ENCODE measurements at regions not wholly inside any gene's neighbourhood (a gene's known extent, or its start where the extent isn't known, plus 50 kb on each side); places are given as distances from the start of the nearest gene placed in this dataset.

DNA sequence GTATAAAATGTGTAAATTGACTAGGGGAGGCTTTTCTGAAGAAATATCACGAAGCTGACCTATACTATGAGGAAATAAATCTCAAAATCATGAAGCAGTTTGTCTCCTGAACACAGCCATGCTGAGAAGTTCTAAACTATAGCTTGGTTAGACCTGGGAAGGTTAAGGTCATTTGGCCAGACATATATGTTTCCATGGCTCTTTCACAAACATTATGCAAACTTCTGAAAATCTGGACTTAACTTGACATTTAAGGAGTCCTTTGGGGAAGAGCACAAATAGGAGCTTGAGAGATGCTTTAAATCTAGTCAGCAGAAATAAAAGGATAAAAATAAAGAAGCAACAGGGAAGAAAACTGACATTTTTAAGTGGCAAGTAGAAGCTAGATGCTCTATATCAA, 115.9 kb upstream of the MEOX2 start:
- DNase-seq (ENCODE audit: low read depth) = no peak
- TF ChIP-seq, protein P1, sequence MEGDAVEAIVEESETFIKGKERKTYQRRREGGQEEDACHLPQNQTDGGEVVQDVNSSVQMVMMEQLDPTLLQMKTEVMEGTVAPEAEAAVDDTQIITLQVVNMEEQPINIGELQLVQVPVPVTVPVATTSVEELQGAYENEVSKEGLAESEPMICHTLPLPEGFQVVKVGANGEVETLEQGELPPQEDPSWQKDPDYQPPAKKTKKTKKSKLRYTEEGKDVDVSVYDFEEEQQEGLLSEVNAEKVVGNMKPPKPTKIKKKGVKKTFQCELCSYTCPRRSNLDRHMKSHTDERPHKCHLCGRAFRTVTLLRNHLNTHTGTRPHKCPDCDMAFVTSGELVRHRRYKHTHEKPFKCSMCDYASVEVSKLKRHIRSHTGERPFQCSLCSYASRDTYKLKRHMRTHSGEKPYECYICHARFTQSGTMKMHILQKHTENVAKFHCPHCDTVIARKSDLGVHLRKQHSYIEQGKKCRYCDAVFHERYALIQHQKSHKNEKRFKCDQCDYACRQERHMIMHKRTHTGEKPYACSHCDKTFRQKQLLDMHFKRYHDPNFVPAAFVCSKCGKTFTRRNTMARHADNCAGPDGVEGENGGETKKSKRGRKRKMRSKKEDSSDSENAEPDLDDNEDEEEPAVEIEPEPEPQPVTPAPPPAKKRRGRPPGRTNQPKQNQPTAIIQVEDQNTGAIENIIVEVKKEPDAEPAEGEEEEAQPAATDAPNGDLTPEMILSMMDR (IDR thresholded peaks at IDR 0.05; ENCODE audit: insufficient read depth, low read depth, low read length) = no peak
- H3K4me3 ChIP-seq (ENCODE audit: low read depth, low read length) = no peak overlapping the region

DNA sequence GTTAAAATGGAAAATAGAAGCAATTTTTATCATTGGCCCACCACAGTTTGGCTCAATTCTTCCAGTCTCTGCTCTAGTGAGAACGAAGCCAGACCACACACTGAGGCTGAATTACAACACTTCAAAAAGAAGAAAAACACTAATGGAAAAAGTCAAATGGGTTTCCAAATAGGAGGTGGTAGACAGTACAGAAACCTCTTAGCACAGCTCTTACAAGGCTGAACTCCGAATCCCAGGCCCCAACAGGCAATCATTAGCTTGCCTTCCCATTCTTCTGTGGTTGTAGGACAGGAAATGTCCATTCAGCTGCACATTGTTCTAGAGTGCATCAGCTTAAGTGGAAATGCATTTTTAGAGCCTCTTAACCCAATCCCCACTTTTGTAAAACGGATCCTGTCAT, 115.1 kb upstream of the MEOX2 start:
- DNase-seq (ENCODE audit: low read depth) = peak; percentile 9
- H3K4me3 ChIP-seq (ENCODE audit: low read depth, low read length) = no peak overlapping the region
- TF ChIP-seq, protein P1 (IDR thresholded peaks at IDR 0.05; ENCODE audit: insufficient read depth, low read depth, low read length) = no peak

DNA sequence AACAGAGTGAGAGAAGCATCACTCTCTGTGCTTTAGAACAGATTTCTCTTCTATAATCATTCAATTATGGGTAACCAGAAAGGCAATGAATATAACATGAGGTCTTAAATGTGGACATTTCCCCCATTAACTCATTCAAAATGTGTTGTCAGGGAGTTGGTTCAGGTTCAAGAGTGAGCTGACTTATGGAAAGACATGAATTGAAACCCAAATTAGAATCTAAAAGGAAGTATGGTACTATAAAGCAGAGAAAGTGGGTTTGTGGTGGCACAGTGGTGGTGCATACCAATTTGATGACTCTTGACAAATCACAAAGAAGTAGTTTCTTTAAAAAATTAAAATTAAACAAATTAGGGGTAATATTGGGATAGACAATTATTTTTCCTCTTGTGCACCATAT, 114.6 kb upstream of the MEOX2 start:
- TF ChIP-seq, protein P1 (IDR thresholded peaks at IDR 0.05; ENCODE audit: insufficient read depth, low read depth, low read length) = no peak
- DNase-seq (ENCODE audit: low read depth) = no peak
- H3K4me3 ChIP-seq (ENCODE audit: low read depth, low read length) = no peak overlapping the region

DNA sequence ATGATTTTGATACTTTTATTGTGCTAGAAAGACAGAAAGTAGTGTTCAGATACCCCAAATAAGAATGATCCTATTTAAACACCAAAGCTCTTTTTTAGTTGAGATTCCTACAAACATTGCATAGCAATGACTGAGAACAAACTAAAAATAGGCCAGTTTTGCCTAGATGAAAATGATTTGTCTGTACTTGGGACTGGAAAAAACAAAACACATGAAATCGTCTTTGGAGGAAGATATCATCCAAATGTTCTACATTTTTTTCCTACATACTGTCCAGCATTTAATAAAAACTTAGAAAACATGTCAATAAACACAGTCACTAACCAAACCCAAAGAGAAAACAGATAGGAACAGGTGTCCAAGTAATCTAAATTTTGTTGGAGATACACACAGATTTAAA, 111.6 kb upstream of the MEOX2 start:
- TF ChIP-seq, protein P1 (IDR thresholded peaks at IDR 0.05; ENCODE audit: insufficient read depth, low read depth, low read length) = no peak
- H3K4me3 ChIP-seq (ENCODE audit: low read depth, low read length) = no peak overlapping the region

DNA sequence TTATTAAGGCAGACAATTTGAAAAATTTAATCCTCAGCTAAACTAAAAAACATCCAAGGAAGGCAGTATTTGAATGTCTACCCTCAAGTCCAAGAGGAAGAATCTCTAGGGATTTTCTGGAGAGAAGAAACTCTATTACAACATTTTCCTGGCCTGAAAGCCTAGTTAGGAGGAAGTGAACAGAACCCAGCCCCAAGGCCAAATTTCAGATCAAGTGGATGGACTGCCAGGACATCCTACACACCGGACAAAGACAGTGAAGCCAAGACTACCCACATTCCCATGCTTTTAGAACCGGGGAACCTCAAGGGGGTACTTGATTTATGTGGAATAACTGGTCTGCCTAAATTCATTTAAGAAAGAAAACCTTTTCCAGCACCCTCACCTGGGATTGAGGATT, 108.9 kb upstream of the MEOX2 start:
- TF ChIP-seq, protein P1 (IDR thresholded peaks at IDR 0.05; ENCODE audit: insufficient read depth, low read depth, low read length) = no peak
- no peak for DNase-seq (ENCODE audit: low read depth)
- no peak overlapping the region for H3K4me3 ChIP-seq (ENCODE audit: low read depth, low read length)

More for the DNA sequence above, 111.6 kb upstream of the MEOX2 start:
- no peak for DNase-seq (ENCODE audit: low read depth)

DNA sequence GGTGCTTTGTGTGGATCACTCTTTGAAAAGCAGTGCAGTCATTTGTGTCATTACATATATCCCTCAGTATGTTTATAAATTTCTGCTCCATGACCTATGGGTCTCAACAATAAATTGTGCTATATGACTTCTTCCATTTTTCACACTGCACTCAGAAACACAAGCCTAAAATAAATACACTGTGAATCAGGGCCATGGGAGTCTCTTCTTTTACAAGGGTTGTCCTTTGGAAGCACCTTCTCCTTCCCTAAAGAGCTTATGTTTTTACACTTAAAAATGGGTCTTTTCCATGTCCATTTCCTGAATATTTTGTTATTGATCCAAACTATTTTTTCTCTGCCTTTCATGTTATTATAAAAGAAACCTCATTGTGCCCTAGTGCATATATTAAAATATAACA, 108.3 kb upstream of the MEOX2 start:
- TF ChIP-seq, protein P1 (IDR thresholded peaks at IDR 0.05; ENCODE audit: insufficient read depth, low read depth, low read length) = no peak
- no peak for DNase-seq (ENCODE audit: low read depth)
- H3K4me3 ChIP-seq (ENCODE audit: low read depth, low read length) = no peak overlapping the region

DNA sequence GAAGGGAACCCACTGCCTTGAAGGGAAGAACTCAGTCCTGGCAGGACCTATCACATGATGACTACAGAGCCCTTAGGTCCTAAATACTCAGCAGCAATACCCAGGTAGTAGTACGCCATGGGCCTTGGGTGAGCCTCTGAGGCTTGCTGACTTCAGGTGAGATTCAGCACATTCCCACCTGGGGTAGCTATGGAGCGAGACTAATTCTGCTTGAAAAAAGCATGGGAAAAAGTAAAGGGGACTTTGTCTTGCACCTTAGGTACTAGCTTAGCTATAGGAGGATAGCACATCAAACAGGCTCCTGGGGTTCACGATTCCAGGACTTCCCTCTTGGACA, 98.2 kb upstream of the MEOX2 start:
- no peak overlapping the region for H3K4me3 ChIP-seq (ENCODE audit: low read depth, low read length)
- no peak for DNase-seq (ENCODE audit: low read depth)
- TF ChIP-seq, protein P1 (IDR thresholded peaks at IDR 0.05; ENCODE audit: insufficient read depth, low read depth, low read length) = no peak

Data from fibroblast of villous mesenchyme (primary cell).